HFFc6 (cell line): ENCODE measurements at regions not wholly inside any gene's neighbourhood (a gene's known extent, or its start where the extent isn't known, plus 50 kb on each side); places are given as distances from the start of the nearest gene placed in this dataset.

ENCODE experiments used
- DNase-seq: peaks from one replicate; pipeline ENCODE4 v3.0.0-alpha.2; 2018
- H3K27ac Mint-ChIP-seq: 2 replicates; pipeline ENCODE4 v1.8.0; 2020; ENCODE audit warnings: mild to moderate bottlenecking, mixed read lengths
- H3K27me3 Mint-ChIP-seq: 2 replicates; pipeline ENCODE4 v1.8.0; 2021; ENCODE audit warnings: mild to moderate bottlenecking, moderate library complexity, mixed read lengths; ENCODE audit not compliant: insufficient read depth
- H3K36me3 Mint-ChIP-seq: 2 replicates; pipeline ENCODE4 v1.8.0; 2021; ENCODE audit warnings: low read depth, mixed read lengths
- H3K4me1 Mint-ChIP-seq: 2 replicates; pipeline ENCODE4 v1.8.0; 2020; ENCODE audit warnings: low read depth, mixed read lengths
- H3K4me3 Mint-ChIP-seq: 2 replicates; pipeline ENCODE4 v1.8.0; 2020; ENCODE audit warnings: mild to moderate bottlenecking, moderate library complexity, mixed read lengths
- H3K9me3 Mint-ChIP-seq: 2 replicates; pipeline ENCODE4 v1.8.0; 2020; ENCODE audit warnings: mild to moderate bottlenecking, mixed read lengths
- TF ChIP-seq, protein P1 (sequence below): fragments of 200-600 bp; sonication (generic); IDR thresholded peaks from 2 replicates; pipeline ENCODE4 v1.5.0; 2021; ENCODE audit warnings: antibody characterized with exemption, mild to moderate bottlenecking

- Mint-ChIP-seq H3K36me3 (no peaks in the 10 kb centered on the region), H3K4me3 (no peak overlapping the region), H3K9me3 (no peaks in the 10 kb centered on the region), H3K27me3 (no peaks in the 10 kb centered on the region; the same call in none of the 2 replicates), H3K4me1 (peaks cover 13% of the 10 kb centered on the region), H3K27ac (no peak overlapping the region)
- TF ChIP-seq, protein P1, sequence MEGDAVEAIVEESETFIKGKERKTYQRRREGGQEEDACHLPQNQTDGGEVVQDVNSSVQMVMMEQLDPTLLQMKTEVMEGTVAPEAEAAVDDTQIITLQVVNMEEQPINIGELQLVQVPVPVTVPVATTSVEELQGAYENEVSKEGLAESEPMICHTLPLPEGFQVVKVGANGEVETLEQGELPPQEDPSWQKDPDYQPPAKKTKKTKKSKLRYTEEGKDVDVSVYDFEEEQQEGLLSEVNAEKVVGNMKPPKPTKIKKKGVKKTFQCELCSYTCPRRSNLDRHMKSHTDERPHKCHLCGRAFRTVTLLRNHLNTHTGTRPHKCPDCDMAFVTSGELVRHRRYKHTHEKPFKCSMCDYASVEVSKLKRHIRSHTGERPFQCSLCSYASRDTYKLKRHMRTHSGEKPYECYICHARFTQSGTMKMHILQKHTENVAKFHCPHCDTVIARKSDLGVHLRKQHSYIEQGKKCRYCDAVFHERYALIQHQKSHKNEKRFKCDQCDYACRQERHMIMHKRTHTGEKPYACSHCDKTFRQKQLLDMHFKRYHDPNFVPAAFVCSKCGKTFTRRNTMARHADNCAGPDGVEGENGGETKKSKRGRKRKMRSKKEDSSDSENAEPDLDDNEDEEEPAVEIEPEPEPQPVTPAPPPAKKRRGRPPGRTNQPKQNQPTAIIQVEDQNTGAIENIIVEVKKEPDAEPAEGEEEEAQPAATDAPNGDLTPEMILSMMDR, result no peak
- no peak for DNase-seq
These were observed 95.7 kb upstream of the JARID2 start for GRCh38 chr6:15150207-15150606.

DNA sequence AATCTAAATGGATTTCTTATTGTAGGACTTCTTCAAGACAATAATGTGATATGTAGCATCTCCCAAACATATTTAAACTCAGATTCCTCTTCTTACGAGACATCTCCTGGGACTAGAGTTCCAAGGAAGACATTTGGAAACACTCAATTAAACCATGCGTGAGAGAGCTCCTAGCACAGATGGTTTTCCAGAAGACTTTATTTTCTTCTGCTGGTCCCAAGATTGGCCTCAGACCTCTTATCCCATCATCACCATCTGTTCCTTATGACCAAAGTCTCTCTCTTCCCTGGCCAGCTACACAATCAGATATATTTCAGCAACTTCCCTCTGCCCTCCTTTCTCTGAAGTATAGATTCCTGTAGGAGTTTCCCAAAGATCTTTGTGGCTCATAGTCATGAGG, 93.2 kb upstream of the JARID2 start:
- H3K27me3 Mint-ChIP-seq, result peaks cover 1% of the 10 kb centered on the region
- no peaks in the 10 kb centered on the region for H3K36me3 Mint-ChIP-seq
- no peak overlapping the region for H3K4me3 Mint-ChIP-seq
- no peak for DNase-seq
- TF ChIP-seq, protein P1, result no peak
- no peak overlapping the region for H3K27ac Mint-ChIP-seq
- H3K4me1 Mint-ChIP-seq, result peaks cover 13% of the 10 kb centered on the region
- no peaks in the 10 kb centered on the region for H3K9me3 Mint-ChIP-seq

DNA sequence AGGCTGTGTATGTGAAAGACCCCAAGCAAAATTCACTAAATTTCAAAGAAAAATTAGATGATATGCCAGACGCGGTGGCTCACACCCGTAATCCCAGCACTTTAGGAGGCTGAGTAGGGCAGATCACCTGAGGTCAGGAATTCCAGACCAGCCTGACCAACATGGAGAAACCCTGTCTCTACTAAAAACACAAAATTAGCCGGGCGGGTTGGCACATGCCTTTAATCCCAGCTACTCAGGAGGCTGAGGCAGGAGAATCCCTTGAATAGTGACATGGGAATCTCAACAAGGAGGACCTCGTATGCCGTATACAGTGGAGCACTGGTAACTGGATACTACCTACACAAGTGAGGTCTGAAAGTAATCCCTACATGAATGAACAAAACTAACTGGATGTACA, 92.7 kb upstream of the JARID2 start:
- H3K27me3 Mint-ChIP-seq, result peaks cover 1% of the 10 kb centered on the region
- no peaks in the 10 kb centered on the region for H3K9me3 Mint-ChIP-seq
- DNase-seq, result no peak
- H3K27ac Mint-ChIP-seq, result no peak overlapping the region
- no peak overlapping the region for H3K4me3 Mint-ChIP-seq
- no peaks in the 10 kb centered on the region for H3K36me3 Mint-ChIP-seq
- TF ChIP-seq, protein P1, result no peak
- H3K4me1 Mint-ChIP-seq, result peaks cover 8% of the 10 kb centered on the region

- no peaks in the 10 kb centered on the region for H3K36me3 Mint-ChIP-seq
- DNase-seq, result no peak
- TF ChIP-seq, protein P1, result no peak
- no peaks in the 10 kb centered on the region for H3K4me1 Mint-ChIP-seq
- H3K27ac Mint-ChIP-seq, result no peak overlapping the region
- H3K9me3 Mint-ChIP-seq, result no peaks in the 10 kb centered on the region
- no peak overlapping the region for H3K4me3 Mint-ChIP-seq
- peaks cover 1% of the 10 kb centered on the region; the same call in 1 of the 2 replicates for H3K27me3 Mint-ChIP-seq
These were observed 88.4 kb upstream of the JARID2 start for GRCh38 chr6:15157479-15157878.

DNA sequence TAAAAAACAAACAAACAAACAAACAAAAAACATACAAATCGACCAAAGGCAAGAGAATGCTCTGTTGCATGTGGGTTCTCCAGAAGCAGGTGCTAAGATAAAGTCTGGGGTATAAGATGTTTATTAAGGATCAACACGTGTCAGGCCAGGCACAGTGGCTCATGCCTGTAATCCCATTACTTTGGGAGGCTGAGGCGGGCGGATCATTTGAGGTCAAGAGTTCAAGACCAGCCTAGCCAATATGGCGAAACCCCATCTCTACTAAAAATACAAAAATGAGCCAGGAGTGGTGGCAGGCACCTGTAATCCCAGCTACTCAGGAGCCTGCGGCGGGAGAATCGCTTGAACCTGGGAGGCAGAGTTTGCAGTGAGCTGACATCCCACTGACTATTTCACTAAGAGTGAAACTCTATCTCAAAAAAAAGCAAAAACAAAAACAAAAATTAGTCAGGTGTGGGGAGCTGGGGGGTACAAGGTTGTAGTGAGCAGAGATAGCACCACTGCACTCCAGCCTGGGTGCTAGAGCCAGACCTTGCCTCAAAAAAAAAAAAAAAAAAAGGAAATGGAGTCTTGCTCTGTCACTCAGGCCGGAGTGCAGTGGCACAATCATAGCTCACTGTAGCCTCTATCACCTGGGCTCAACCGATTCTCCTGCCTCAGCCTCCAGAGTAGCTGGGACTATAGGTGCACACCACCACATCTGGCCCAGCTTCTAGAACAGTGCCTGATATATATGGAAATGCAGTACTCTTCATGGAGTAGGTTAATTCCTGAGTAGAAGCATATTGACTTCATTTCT, 86.8 kb upstream of the JARID2 start:
- TF ChIP-seq, protein P1, result no peak

More for the DNA sequence above, 86.8 kb upstream of the JARID2 start:
- no peaks in the 10 kb centered on the region for H3K4me1 Mint-ChIP-seq
- H3K27me3 Mint-ChIP-seq, result peaks cover 1% of the 10 kb centered on the region; the same call in 1 of the 2 replicates
- no peaks in the 10 kb centered on the region for H3K36me3 Mint-ChIP-seq
- no peak overlapping the region for H3K4me3 Mint-ChIP-seq
- no peaks in the 10 kb centered on the region for H3K9me3 Mint-ChIP-seq
- no peak for DNase-seq
- H3K27ac Mint-ChIP-seq, result no peak overlapping the region
